HG03354 (cell line): ENCODE measurements at regions not wholly inside any gene's neighbourhood (a gene's known extent, or its start where the extent isn't known, plus 50 kb on each side); places are given as distances from the start of the nearest gene placed in this dataset.

ENCODE experiments used
- ATAC-seq: cut with Tn5 transposase; IDR thresholded peaks from one replicate; pipeline ENCODE4 v1.9.1; 2021; ENCODE audit warnings: mild to moderate bottlenecking; ENCODE audit not compliant: unreplicated experiment, poor library complexity, severe bottlenecking

GRCh38 chr4:30920043-30920442, 199.9 kb downstream of the PCDH7 start:
- ATAC-seq = no peak

- no peak for ATAC-seq
These were observed 202.5 kb downstream of the PCDH7 start for GRCh38 chr4:30922625-30923024.

- no peak for ATAC-seq
These were observed 204.3 kb downstream of the PCDH7 start for GRCh38 chr4:30924495-30924894.

GRCh38 chr4:30929649-30930048, 209.5 kb downstream of the PCDH7 start:
- no peak for ATAC-seq

- no peak for ATAC-seq
These were observed 210.1 kb downstream of the PCDH7 start for GRCh38 chr4:30930276-30930675.

- ATAC-seq = no peak
These were observed 212.4 kb downstream of the PCDH7 start for GRCh38 chr4:30932581-30932980.

GRCh38 chr4:30939069-30939468, 218.9 kb downstream of the PCDH7 start:
- ATAC-seq = no peak

GRCh38 chr4:30939684-30940083, 219.5 kb downstream of the PCDH7 start:
- no peak for ATAC-seq

- no peak for ATAC-seq
These were observed 221.5 kb downstream of the PCDH7 start for GRCh38 chr4:30941641-30942040.

- no peak for ATAC-seq
These were observed 223.2 kb downstream of the PCDH7 start for GRCh38 chr4:30943356-30943755.

GRCh38 chr4:30945586-30945985, 225.4 kb downstream of the PCDH7 start:
- ATAC-seq = no peak

- ATAC-seq = no peak
These were observed 226.1 kb downstream of the PCDH7 start for GRCh38 chr4:30946288-30946687.

- ATAC-seq = no peak
These were observed 228.5 kb downstream of the PCDH7 start for GRCh38 chr4:30948653-30949052.

- no peak for ATAC-seq
These were observed 230.6 kb downstream of the PCDH7 start for GRCh38 chr4:30950737-30951136.

GRCh38 chr4:30952526-30953219, 232.5 kb downstream of the PCDH7 start:
- ATAC-seq = no peak

GRCh38 chr4:30953799-30954198, 233.6 kb downstream of the PCDH7 start:
- ATAC-seq = no peak

GRCh38 chr4:30956916-30957315, 236.7 kb downstream of the PCDH7 start:
- ATAC-seq = no peak

- ATAC-seq = no peak
These were observed 237.5 kb downstream of the PCDH7 start for GRCh38 chr4:30957706-30958105.

- ATAC-seq = no peak
These were observed 239.8 kb downstream of the PCDH7 start for GRCh38 chr4:30959781-30960485.

GRCh38 chr4:30962939-30963338, 242.8 kb downstream of the PCDH7 start:
- ATAC-seq = no peak

GRCh38 chr4:30968926-30969325, 248.8 kb downstream of the PCDH7 start:
- no peak for ATAC-seq
